ENCODE measurements at regions not wholly inside any gene's neighbourhood (a gene's known extent, or its start where the extent isn't known, plus 50 kb on each side); places are given as distances from the start of the nearest gene placed in this dataset.

- no peak for DNase-seq (ENCODE audit: low spot score)
Measured at GRCh38 chr4:164396439-164396838, 357.5 kb upstream of the SMIM31 start.

GRCh38 chr4:164402554-164402953 lies 351.4 kb upstream of the SMIM31 start:
- no peak for DNase-seq (ENCODE audit: low spot score)

- no peak for DNase-seq (ENCODE audit: low spot score)
Measured at GRCh38 chr4:164405774-164406173, 348.2 kb upstream of the SMIM31 start.

- DNase-seq (ENCODE audit: low spot score): no peak
Measured at GRCh38 chr4:164408831-164409230, 345.1 kb upstream of the SMIM31 start.

- no peak for DNase-seq (ENCODE audit: low spot score)
Measured at GRCh38 chr4:164410401-164410800, 343.5 kb upstream of the SMIM31 start.

GRCh38 chr4:164412246-164412645 lies 341.7 kb upstream of the SMIM31 start:
- DNase-seq (ENCODE audit: low spot score): no peak

- DNase-seq (ENCODE audit: low spot score): no peak
Measured at GRCh38 chr4:164413743-164414142, 340.2 kb upstream of the SMIM31 start.

GRCh38 chr4:164423819-164424218 lies 330.1 kb upstream of the SMIM31 start:
- DNase-seq (ENCODE audit: low spot score): no peak

- DNase-seq (ENCODE audit: low spot score): no peak
Measured at GRCh38 chr4:164424846-164425245, 329.1 kb upstream of the SMIM31 start.

- DNase-seq (ENCODE audit: low spot score): no peak
Measured at GRCh38 chr4:164428561-164428960, 325.4 kb upstream of the SMIM31 start.

- DNase-seq (ENCODE audit: low spot score): no peak
Measured at GRCh38 chr4:164438321-164438720, 315.6 kb upstream of the SMIM31 start.

- no peak for DNase-seq (ENCODE audit: low spot score)
Measured at GRCh38 chr4:164439037-164439436, 314.9 kb upstream of the SMIM31 start.

- DNase-seq (ENCODE audit: low spot score): no peak
Measured at GRCh38 chr4:164440199-164440598, 313.7 kb upstream of the SMIM31 start.

GRCh38 chr4:164441109-164441508 lies 312.8 kb upstream of the SMIM31 start:
- no peak for DNase-seq (ENCODE audit: low spot score)

GRCh38 chr4:164442180-164442579 lies 311.8 kb upstream of the SMIM31 start:
- no peak for DNase-seq (ENCODE audit: low spot score)

- peak; percentile 20 for DNase-seq (ENCODE audit: low spot score)
Measured at GRCh38 chr4:164446516-164446915, 307.4 kb upstream of the SMIM31 start.

- DNase-seq (ENCODE audit: low spot score): no peak
Measured at GRCh38 chr4:164461901-164462300, 292.0 kb upstream of the SMIM31 start.

- DNase-seq (ENCODE audit: low spot score): no peak
Measured at GRCh38 chr4:164462471-164462870, 291.5 kb upstream of the SMIM31 start.

- no peak for DNase-seq (ENCODE audit: low spot score)
Measured at GRCh38 chr4:164464313-164464712, 289.6 kb upstream of the SMIM31 start.

GRCh38 chr4:164467493-164467892 lies 286.4 kb upstream of the SMIM31 start:
- no peak for DNase-seq (ENCODE audit: low spot score)

- DNase-seq (ENCODE audit: low spot score): no peak
Measured at GRCh38 chr4:164481306-164482091, 272.4 kb upstream of the SMIM31 start.

GRCh38 chr4:164482092-164482404 lies 271.9 kb upstream of the SMIM31 start:
- DNase-seq (ENCODE audit: low spot score): no peak

GRCh38 chr4:164482758-164483157 lies 271.2 kb upstream of the SMIM31 start:
- DNase-seq (ENCODE audit: low spot score): peak; percentile 72

- no peak for DNase-seq (ENCODE audit: low spot score)
Measured at GRCh38 chr4:164483711-164484110, 270.2 kb upstream of the SMIM31 start.
